SK-N-SH (cell line): ENCODE measurements at regions not wholly inside any gene's neighbourhood (a gene's known extent, or its start where the extent isn't known, plus 50 kb on each side); places are given as distances from the start of the nearest gene placed in this dataset.

Experiments
- CTCF ChIA-PET: fragments of 300-600, 350-600 bp; formaldehyde crosslinking; extraction: SDS; loops from one replicate; lab custom pipeline; 2021; lab: Yijun Ruan, JAX
- POLR2A ChIA-PET: fragments of 350-600 bp; sonication (Branson Sonifier 250); formaldehyde crosslinking; extraction: SDS; loops from one replicate; lab custom pipeline; 2020; ENCODE audit warnings: antibody characterized with exemption, inconsistent platforms; lab: Yijun Ruan, JAX
- DNase-seq: peaks from one replicate; pipeline ENCODE4 v3.0.0; 2012
- H2AFZ ChIP-seq: fragments of 200-600 bp; sonication (generic); 2 replicates; pipeline ENCODE4 v1.8.1; 2016; ENCODE audit warnings: antibody characterized with exemption, mild to moderate bottlenecking, low read depth
- H3F3A ChIP-seq: fragments of 200-600 bp; sonication (generic); replicated peaks from 2 replicates; pipeline ENCODE3; 2016; ENCODE audit warnings: antibody characterized with exemption, mild to moderate bottlenecking; ENCODE audit not compliant: insufficient read depth
- H3K27ac ChIP-seq, 2 experiments: fragments of 200-500 bp in 1 of 2; fragments of 200-600 bp in 1 of 2; sonication (Bioruptor generic) in 1 of 2; sonication (generic), shearing (Covaris generic) in 1 of 2; 2 replicates each; pipeline versions ENCODE4 v1.5.1 to v1.6.1; 2014 to 2016; ENCODE audit warnings: low read depth in 2 of 2, inconsistent platforms in 1 of 2, low read length in 1 of 2, mild to moderate bottlenecking in 1 of 2, mixed read lengths in 1 of 2
- H3K27me3 ChIP-seq: fragments of 200-600 bp; sonication (generic), shearing (Covaris generic); 2 replicates; pipeline ENCODE4 v1.6.1; 2016; ENCODE audit warnings: mixed run types; ENCODE audit not compliant: insufficient read depth
- H3K36me3 ChIP-seq, 2 experiments: fragments of 200-500 bp in 1 of 2; fragments of 200-600 bp in 1 of 2; sonication (Bioruptor generic) in 1 of 2; sonication (generic) in 1 of 2; replicated peaks in 1 of 2; 2 replicates each; pipeline versions ENCODE3 to v1.5.1; 2014 to 2016; ENCODE audit warnings: low read length in 1 of 2, mild to moderate bottlenecking in 1 of 2; ENCODE audit not compliant: insufficient read depth in 2 of 2, control insufficient read depth in 1 of 2
- H3K4me1 ChIP-seq, 2 experiments: fragments of 200-500 bp in 1 of 2; fragments of 200-600 bp in 1 of 2; sonication (Bioruptor generic) in 1 of 2; sonication (generic), shearing (Covaris generic) in 1 of 2; 2 replicates each; pipeline versions ENCODE4 v1.5.1 to v1.6.1; 2014 to 2016; ENCODE audit warnings: low read depth in 1 of 2, low read length in 1 of 2, mixed run types in 1 of 2; ENCODE audit not compliant: insufficient read depth in 2 of 2, control insufficient read depth in 1 of 2
- H3K4me2 ChIP-seq: fragments of 200-600 bp; sonication (generic), shearing (Covaris generic); 2 replicates; pipeline ENCODE4 v1.6.1; 2017; ENCODE audit warnings: mixed run types
- H3K4me3 ChIP-seq, 2 experiments: fragments of 200-500 bp in 1 of 2; fragments of 200-600 bp in 1 of 2; sonication (Bioruptor generic) in 1 of 2; sonication (generic), shearing (Covaris generic) in 1 of 2; 2 replicates each; pipeline versions ENCODE4 v1.5.1 to v1.8.1; 2014 to 2016; ENCODE audit warnings: low read depth in 2 of 2, inconsistent platforms in 1 of 2, low read length in 1 of 2, mild to moderate bottlenecking in 1 of 2, mixed read lengths in 1 of 2, moderate library complexity in 1 of 2
- H3K79me2 ChIP-seq: fragments of 200-600 bp; sonication (generic); 2 replicates; pipeline ENCODE4 v1.8.1; 2017; ENCODE audit warnings: mild to moderate bottlenecking; ENCODE audit not compliant: insufficient read depth
- H3K9ac ChIP-seq: fragments of 200-600 bp; sonication (generic); 2 replicates; pipeline ENCODE4 v1.6.1; 2017; ENCODE audit warnings: mixed run types
- H3K9me2 ChIP-seq: fragments of 200-600 bp; sonication (generic); 2 replicates; pipeline ENCODE4 v1.6.1; 2017; ENCODE audit warnings: mixed run types
- H3K9me3 ChIP-seq: fragments of 200-600 bp; sonication (generic); 2 replicates; pipeline ENCODE4 v1.6.1; 2017; ENCODE audit warnings: mixed run types, mild to moderate bottlenecking, moderate library complexity
- H4K20me1 ChIP-seq: fragments of 200-600 bp; sonication (generic); 2 replicates; pipeline ENCODE4 v1.6.1; 2017; ENCODE audit warnings: mild to moderate bottlenecking, mixed run types; ENCODE audit not compliant: insufficient read depth
- CHD2 ChIP-seq: fragments of 150-350 bp; IDR thresholded peaks from 2 replicates; pipeline ENCODE4 v1.6.1; 2018; ENCODE audit warnings: low read length; ENCODE audit not compliant: partially characterized antibody
- ELF1 ChIP-seq: IDR thresholded peaks from 2 replicates; pipeline ENCODE4 v1.4.0; 2012
- EP300 ChIP-seq, 2 experiments: IDR thresholded peaks; 2 replicates each; pipeline versions ENCODE4 v1.4.0 to v1.6.1; 2012; ENCODE audit warnings: borderline replicate concordance in 1 of 2, low read depth in 1 of 2, low read length in 1 of 2
- EZH2phosphoT487 ChIP-seq: fragments of 200-600 bp; sonication (generic); IDR thresholded peaks from 2 replicates; pipeline ENCODE4 v1.6.1; 2017; ENCODE audit warnings: low read depth, mixed run types, mild to moderate bottlenecking, antibody characterized with exemption, moderate library complexity, borderline replicate concordance
- FOSL2 ChIP-seq: IDR thresholded peaks from 2 replicates; pipeline ENCODE4 v1.4.0; 2012; ENCODE audit warnings: low read depth, mild to moderate bottlenecking, moderate library complexity, borderline replicate concordance
- FOXJ3 ChIP-seq: sonication (generic); formaldehyde crosslinking; IDR thresholded peaks from 2 replicates; pipeline ENCODE4 v1.5.1; 2020; ENCODE audit warnings: mild to moderate bottlenecking, missing genetic modification reagents
- GABPA ChIP-seq: IDR thresholded peaks from 2 replicates; pipeline ENCODE4 v1.4.0; 2012; ENCODE audit warnings: low read depth, mild to moderate bottlenecking
- GATA2 ChIP-seq: sonication (generic); formaldehyde crosslinking; IDR thresholded peaks from 2 replicates; pipeline ENCODE4 v1.5.0; 2020; ENCODE audit warnings: mild to moderate bottlenecking, missing genetic modification reagents
- MXI1 ChIP-seq: IDR thresholded peaks from 2 replicates; pipeline ENCODE4 v1.6.1; 2012; ENCODE audit warnings: mild to moderate bottlenecking, low read depth, low read length, improper control_type of control experiment
- NRF1 ChIP-seq: IDR thresholded peaks from 2 replicates; pipeline ENCODE4 v1.6.1; 2012; ENCODE audit warnings: low read depth, mild to moderate bottlenecking, low read length
- POLR2AphosphoS5 ChIP-seq: IDR thresholded peaks from 2 replicates; pipeline ENCODE4 v1.6.1; 2012; ENCODE audit warnings: low read depth, low read length
- RAD21 ChIP-seq: IDR thresholded peaks from 2 replicates; pipeline ENCODE4 v1.6.1; 2012; ENCODE audit warnings: mild to moderate bottlenecking, low read length
- RCOR1 ChIP-seq: fragments of 150-350 bp; IDR thresholded peaks from 2 replicates; pipeline ENCODE4 v1.6.1; 2017; ENCODE audit warnings: antibody characterized with exemption, low read length
- RFX5 ChIP-seq: IDR thresholded peaks from 2 replicates; pipeline ENCODE4 v1.6.1; 2012; ENCODE audit warnings: mild to moderate bottlenecking, improper control_type of control experiment, low read length
- RXRA ChIP-seq: IDR thresholded peaks from 2 replicates; pipeline ENCODE4 v1.4.0; 2012; ENCODE audit warnings: low read depth, mild to moderate bottlenecking, borderline replicate concordance
- SIN3A ChIP-seq: IDR thresholded peaks from 2 replicates; pipeline ENCODE4 v1.6.1; 2012; ENCODE audit warnings: low read depth, mild to moderate bottlenecking, low read length, moderate library complexity, borderline replicate concordance
- SMC3 ChIP-seq: IDR thresholded peaks from 2 replicates; pipeline ENCODE4 v1.6.1; 2012; ENCODE audit warnings: low read depth, low read length, improper control_type of control experiment
- TAF1 ChIP-seq: IDR thresholded peaks from 2 replicates; pipeline ENCODE4 v1.6.1; 2012; ENCODE audit warnings: low read depth, mild to moderate bottlenecking, low read length, moderate library complexity, borderline replicate concordance
- YY1 ChIP-seq: IDR thresholded peaks from 2 replicates; pipeline ENCODE4 v1.4.0; 2012; ENCODE audit warnings: low read depth, mild to moderate bottlenecking
- ZBTB33 ChIP-seq: IDR thresholded peaks from 2 replicates; pipeline ENCODE4 v1.4.0; 2012; ENCODE audit warnings: low read depth, borderline replicate concordance
- WGBS: methylation state at CpG from one replicate; pipeline ENCODE4 v1.1.6; 2017; ENCODE audit warnings: low lambda C conversion rate; 5-methylcytosine and 5-hydroxymethylcytosine counted together
- TF ChIP-seq, protein P1 (sequence below): IDR thresholded peaks from 2 replicates; pipeline ENCODE4 v1.4.0; 2012; ENCODE audit warnings: low read depth, borderline replicate concordance
- TF ChIP-seq, protein P2 (sequence below): IDR thresholded peaks from 2 replicates; pipeline ENCODE4 v1.4.0; 2012; ENCODE audit warnings: low read depth
- TF ChIP-seq, protein P3 (sequence below): fragments of 200-600 bp; sonication (generic); IDR thresholded peaks from 2 replicates; pipeline ENCODE4 v1.6.1; 2017; ENCODE audit warnings: antibody characterized with exemption, mild to moderate bottlenecking, moderate library complexity

DNA sequence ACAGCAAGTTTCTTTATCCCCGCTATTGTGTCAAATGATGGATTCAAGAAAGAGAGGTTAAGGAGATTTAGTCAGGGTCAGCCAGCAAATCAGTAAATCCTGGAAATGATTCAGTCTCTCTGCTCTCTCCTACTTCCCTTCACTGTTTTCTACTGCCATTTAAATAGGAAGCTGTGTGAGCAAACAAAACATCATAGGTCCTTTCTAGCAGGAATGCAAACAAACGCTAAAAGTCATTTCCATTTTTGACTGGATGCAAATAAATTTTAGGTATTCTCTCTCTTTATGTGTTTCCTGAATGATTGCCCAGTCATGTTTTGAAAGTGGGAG is 299.4 kb upstream of the RORA start:
- Histone ChIP-seq H3K4me3 (no peak overlapping the region), H3K27ac (no peak overlapping the region), H3K9me3 (no peaks in the 10 kb centered on the region), H3K9ac (no peak overlapping the region), H3K79me2 (no peaks in the 10 kb centered on the region), H3K4me1 (peaks cover 0 to 9% of the 10 kb centered on the region in 2 experiments; a peak in 1 of 4 replicates), H2AFZ (no peak overlapping the region), H3K27me3 (no peaks in the 10 kb centered on the region), H3K9me2 (no peaks in the 10 kb centered on the region), H3F3A (no peaks in the 10 kb centered on the region), H3K4me2 (no peak overlapping the region), H3K36me3 (no peaks in the 10 kb centered on the region), H4K20me1 (no peaks in the 10 kb centered on the region)
- no peak for TF ChIP-seq RXRA
- TF ChIP-seq SMC3 = no peak
- TF ChIP-seq, protein P1, sequence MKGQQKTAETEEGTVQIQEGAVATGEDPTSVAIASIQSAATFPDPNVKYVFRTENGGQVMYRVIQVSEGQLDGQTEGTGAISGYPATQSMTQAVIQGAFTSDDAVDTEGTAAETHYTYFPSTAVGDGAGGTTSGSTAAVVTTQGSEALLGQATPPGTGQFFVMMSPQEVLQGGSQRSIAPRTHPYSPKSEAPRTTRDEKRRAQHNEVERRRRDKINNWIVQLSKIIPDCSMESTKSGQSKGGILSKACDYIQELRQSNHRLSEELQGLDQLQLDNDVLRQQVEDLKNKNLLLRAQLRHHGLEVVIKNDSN = no peak
- no peak for TF ChIP-seq FOXJ3
- TF ChIP-seq, protein P2, sequence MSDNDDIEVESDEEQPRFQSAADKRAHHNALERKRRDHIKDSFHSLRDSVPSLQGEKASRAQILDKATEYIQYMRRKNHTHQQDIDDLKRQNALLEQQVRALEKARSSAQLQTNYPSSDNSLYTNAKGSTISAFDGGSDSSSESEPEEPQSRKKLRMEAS = no peak
- no peak for TF ChIP-seq POLR2AphosphoS5
- no peak for TF ChIP-seq NRF1
- TF ChIP-seq ELF1 = no peak
- no peak for TF ChIP-seq TAF1
- TF ChIP-seq GABPA = no peak
- TF ChIP-seq RFX5 = no peak
- TF ChIP-seq GATA2 (CRISPR knock-in tag) = no peak
- TF ChIP-seq RCOR1 = no peak
- no peak for TF ChIP-seq EZH2phosphoT487
- TF ChIP-seq YY1 = no peak
- no peak for TF ChIP-seq RAD21
- TF ChIP-seq FOSL2 = no peak
- DNase-seq = no peak
- CTCF ChIA-PET = interaction anchor here (0.7 to 1.1 kb wide), 2 partner anchors 9 to 92 kb away, joined by 3 to 4 read pairs; no protein-coding TSS in a partner anchor
- POLR2A ChIA-PET = no interaction called here
- 71% methylated on average over 2 of the region's 2 CpGs for WGBS

GRCh38 chr15:61527836-61528580 is 298.9 kb upstream of the RORA start:
- H3K79me2 ChIP-seq = no peaks in the 10 kb centered on the region
- TF ChIP-seq EZH2phosphoT487 (no peak), RAD21 (peak; percentile 46), ZBTB33 (no peak), FOSL2 (no peak), POLR2AphosphoS5 (no peak), EP300 (IDR thresholded peaks at IDR 0.05; ENCODE audit: borderline replicate concordance in 1 of 2, low read depth in 1 of 2, low read length in 1 of 2) (peak in 1 of 2 experiments; percentile 10; a peak in 1 of 4 replicates), RCOR1 (no peak), MXI1 (no peak), SIN3A (no peak), CHD2 (no peak)
- TF ChIP-seq, protein P2 = no peak
- TF ChIP-seq, protein P3, sequence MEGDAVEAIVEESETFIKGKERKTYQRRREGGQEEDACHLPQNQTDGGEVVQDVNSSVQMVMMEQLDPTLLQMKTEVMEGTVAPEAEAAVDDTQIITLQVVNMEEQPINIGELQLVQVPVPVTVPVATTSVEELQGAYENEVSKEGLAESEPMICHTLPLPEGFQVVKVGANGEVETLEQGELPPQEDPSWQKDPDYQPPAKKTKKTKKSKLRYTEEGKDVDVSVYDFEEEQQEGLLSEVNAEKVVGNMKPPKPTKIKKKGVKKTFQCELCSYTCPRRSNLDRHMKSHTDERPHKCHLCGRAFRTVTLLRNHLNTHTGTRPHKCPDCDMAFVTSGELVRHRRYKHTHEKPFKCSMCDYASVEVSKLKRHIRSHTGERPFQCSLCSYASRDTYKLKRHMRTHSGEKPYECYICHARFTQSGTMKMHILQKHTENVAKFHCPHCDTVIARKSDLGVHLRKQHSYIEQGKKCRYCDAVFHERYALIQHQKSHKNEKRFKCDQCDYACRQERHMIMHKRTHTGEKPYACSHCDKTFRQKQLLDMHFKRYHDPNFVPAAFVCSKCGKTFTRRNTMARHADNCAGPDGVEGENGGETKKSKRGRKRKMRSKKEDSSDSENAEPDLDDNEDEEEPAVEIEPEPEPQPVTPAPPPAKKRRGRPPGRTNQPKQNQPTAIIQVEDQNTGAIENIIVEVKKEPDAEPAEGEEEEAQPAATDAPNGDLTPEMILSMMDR = no peak
- ChIA-PET CTCF (interaction anchor here (0.6 to 1.1 kb wide), 4 partner anchors 9 to 1037 kb away, joined by 3 to 4 read pairs (median 3); no protein-coding TSS in a partner anchor), POLR2A (no interaction called here)
- peaks cover 0 to 9% of the 10 kb centered on the region in 2 experiments; a peak in 1 of 4 replicates for H3K4me1 ChIP-seq
- H3F3A ChIP-seq = no peaks in the 10 kb centered on the region
- H4K20me1 ChIP-seq = no peaks in the 10 kb centered on the region
- no peak overlapping the region for H3K27ac ChIP-seq
- 50% methylated on average over 9 of the region's 9 CpGs for WGBS
- no peaks in the 10 kb centered on the region for H3K9me3 ChIP-seq
- no peaks in the 10 kb centered on the region for H3K27me3 ChIP-seq
- H3K9ac ChIP-seq = no peak overlapping the region
- no peaks in the 10 kb centered on the region for H3K9me2 ChIP-seq
- no peak overlapping the region for H3K4me3 ChIP-seq
- peak; percentile 32 for DNase-seq
- no peak overlapping the region for H3K4me2 ChIP-seq
- H3K36me3 ChIP-seq = no peaks in the 10 kb centered on the region
- no peak overlapping the region for H2AFZ ChIP-seq
